ENCODE measurements at regions not wholly inside any gene's neighbourhood (a gene's known extent, or its start where the extent isn't known, plus 50 kb on each side); places are given as distances from the start of the nearest gene placed in this dataset.

- Histone ChIP-seq H3K4me2 (ENCODE audit: low read depth, low read length) (no peak overlapping the region), H3K9me3 (ENCODE audit: low read length) (no peaks in the 10 kb centered on the region), H3K4me1 (ENCODE audit: insufficient read depth, low read length) (no peaks in the 10 kb centered on the region), H3K36me3 (replicated peaks in 1 of 2; ENCODE audit: control insufficient read depth in 1 of 2, insufficient read depth in 2 of 2, low read length in 2 of 2) (no peaks in the 10 kb centered on the region), H3K27ac (ENCODE audit: extremely low read length, insufficient read depth, low read length) (no peak overlapping the region), H3K4me3 (replicated peaks in 1 of 3; ENCODE audit: insufficient read depth in 1 of 3, low read depth in 2 of 3, low read length in 3 of 3) (no peak overlapping the region), H4K20me1 (ENCODE audit: insufficient read depth, low read length) (no peaks in the 10 kb centered on the region), H3K79me2 (ENCODE audit: insufficient read depth, low read length) (no peaks in the 10 kb centered on the region), H2AFZ (ENCODE audit: low read length) (no peak overlapping the region), H3K9ac (ENCODE audit: insufficient read depth, low read depth, low read length) (no peak overlapping the region), H3K27me3 (ENCODE audit: control insufficient read depth in 1 of 2, insufficient read depth in 2 of 2, low read length in 2 of 2) (no peaks in the 10 kb centered on the region)
- POLR2A ChIA-PET = no interaction called here
- ATAC-seq = no peak
- CTCF ChIA-PET (ENCODE audit: low intra/inter-chr PET ratio, low total read pairs) = no interaction called here
- intact Hi-C loops (cut with micrococcal nuclease; ENCODE audit: unreplicated experiment) (no loop called here), in situ Hi-C loops (cut with HindIII; ENCODE audit: extremely low pct_ligation_motif_present, low pct_unique_long_range_greater_than_20kb) (no loop called here)
- no TSS peak for BruUV-seq (replicated peaks)
- TF ChIP-seq SETDB1 (CRISPR knock-in tag; IDR thresholded peaks at IDR 0.05; ENCODE audit: borderline replicate concordance) (no peak), CEBPB (IDR thresholded peaks at IDR 0.05; ENCODE audit: borderline replicate concordance, low read depth, low read length) (peak; percentile 70; the same call in 1 of the 2 replicates)
- DNase-seq (ENCODE audit: low spot score) = no peak
- 2% methylated on average over 1 of the region's 1 CpG for whole genome bisulfite sequencing (ENCODE audit: low lambda C conversion rate)
- peak; percentile 28 for FAIRE-seq
These were observed 124.6 kb upstream of the TOX3 start for GRCh38 chr16:52671590-52671989.

GRCh38 chr16:52657924-52658323 is 111.0 kb upstream of the TOX3 start:
- no peaks in the 10 kb centered on the region for H3K36me3 ChIP-seq (replicated peaks in 1 of 2; ENCODE audit: control insufficient read depth in 1 of 2, insufficient read depth in 2 of 2, low read length in 2 of 2)
- no peaks in the 10 kb centered on the region for H3K79me2 ChIP-seq (ENCODE audit: insufficient read depth, low read length)
- ChIA-PET CTCF (ENCODE audit: low intra/inter-chr PET ratio, low total read pairs) (no interaction called here), POLR2A (no interaction called here)
- in situ Hi-C loops (cut with HindIII; ENCODE audit: extremely low pct_ligation_motif_present, low pct_unique_long_range_greater_than_20kb) (no loop called here), intact Hi-C loops (cut with micrococcal nuclease; ENCODE audit: unreplicated experiment) (no loop called here)
- no TSS peak for BruUV-seq (replicated peaks)
- no peak overlapping the region for H3K4me3 ChIP-seq (replicated peaks in 1 of 3; ENCODE audit: insufficient read depth in 1 of 3, low read depth in 2 of 3, low read length in 3 of 3)
- H3K27ac ChIP-seq (ENCODE audit: extremely low read length, insufficient read depth, low read length) = no peak overlapping the region
- H3K27me3 ChIP-seq (ENCODE audit: control insufficient read depth in 1 of 2, insufficient read depth in 2 of 2, low read length in 2 of 2) = no peaks in the 10 kb centered on the region; a peak in 2 of 5 replicates
- H3K4me1 ChIP-seq (ENCODE audit: insufficient read depth, low read length) = no peaks in the 10 kb centered on the region
- DNase-seq (ENCODE audit: low spot score) (no peak), FAIRE-seq (no peak), ATAC-seq (no peak)
- no peak overlapping the region for H3K9ac ChIP-seq (ENCODE audit: insufficient read depth, low read depth, low read length)
- H2AFZ ChIP-seq (ENCODE audit: low read length) = no peak overlapping the region
- no peaks in the 10 kb centered on the region for H4K20me1 ChIP-seq (ENCODE audit: insufficient read depth, low read length)
- peaks cover 16% of the 10 kb centered on the region for H3K9me3 ChIP-seq (ENCODE audit: low read length)
- no peak overlapping the region for H3K4me2 ChIP-seq (ENCODE audit: low read depth, low read length)
- WGBS (ENCODE audit: low lambda C conversion rate) = 59% methylated on average over 3 of the region's 3 CpGs
- TF ChIP-seq FOXO4 (CRISPR knock-in tag; conservative IDR thresholded peaks at IDR 0.05) = no peak
- no peak for TF ChIP-seq DMAP1 (CRISPR knock-in tag; IDR thresholded peaks at IDR 0.05)
- TF ChIP-seq NFKB2 (CRISPR knock-in tag; IDR thresholded peaks at IDR 0.05; ENCODE audit: borderline replicate concordance) = no peak
- TF ChIP-seq PHB2 (IDR thresholded peaks at IDR 0.05; ENCODE audit: partially characterized antibody) = no peak
- no peak for TF ChIP-seq BCLAF1 (IDR thresholded peaks at IDR 0.05)
- TF ChIP-seq ONECUT2 (CRISPR knock-in tag; IDR thresholded peaks at IDR 0.05) = no peak
- TF ChIP-seq RNF2 (conservative IDR thresholded peaks at IDR 0.05; ENCODE audit: low read depth) = no peak
- TF ChIP-seq ZSCAN9 (CRISPR knock-in tag; IDR thresholded peaks at IDR 0.05; ENCODE audit: borderline replicate concordance) = no peak
- TF ChIP-seq TMF1 (CRISPR knock-in tag; IDR thresholded peaks at IDR 0.05; ENCODE audit: low read depth) = no peak
- TF ChIP-seq NFKBIZ (CRISPR knock-in tag; IDR thresholded peaks at IDR 0.05) = no peak
- TF ChIP-seq ZNF33B (CRISPR knock-in tag; IDR thresholded peaks at IDR 0.05) = no peak
- TF ChIP-seq DRAP1 (CRISPR knock-in tag; IDR thresholded peaks at IDR 0.05) = no peak
- no peak for TF ChIP-seq ZNF670 (CRISPR knock-in tag; IDR thresholded peaks at IDR 0.05; ENCODE audit: borderline replicate concordance)
- TF ChIP-seq HDAC1 (CRISPR knock-in tag; IDR thresholded peaks at IDR 0.05) = no peak
- no peak for TF ChIP-seq TSC22D2 (CRISPR knock-in tag; IDR thresholded peaks at IDR 0.05; ENCODE audit: borderline replicate concordance)
